Activated T-helper 2 cell treated with anti-CD3 and anti-CD28 coated beads, Interferon-gamma antibody, Interleukin-2, Interleukin-4, amounts not matched to agents 10 μg/mL and 5 μg/mL and 100 μg/mL, durations not matched to agents 14 hours and 24 hours and 36 hours (primary cell): ENCODE measurements at regions not wholly inside any gene's neighbourhood (a gene's known extent, or its start where the extent isn't known, plus 50 kb on each side); places are given as distances from the start of the nearest gene placed in this dataset.

Source experiments
- DNase-seq: peaks from one replicate; pipeline ENCODE4 v3.0.0; 2021; ENCODE audit warnings: low spot score
- H3K27ac Mint-ChIP-seq: one replicate; pipeline ENCODE4 v1.8.0; 2021; ENCODE audit warnings: mixed read lengths
- H3K27me3 Mint-ChIP-seq: one replicate; pipeline ENCODE4 v1.8.0; 2021; ENCODE audit warnings: low read depth, mixed read lengths
- H3K36me3 Mint-ChIP-seq: one replicate; pipeline ENCODE4 v1.8.0; 2021; ENCODE audit warnings: low read depth, mixed read lengths
- H3K4me1 Mint-ChIP-seq: one replicate; pipeline ENCODE4 v1.8.0; 2021; ENCODE audit warnings: low read depth, mixed read lengths
- H3K4me3 Mint-ChIP-seq: one replicate; pipeline ENCODE4 v1.8.0; 2021; ENCODE audit warnings: low read depth, mild to moderate bottlenecking, moderate library complexity, mixed read lengths
- H3K9me3 Mint-ChIP-seq: one replicate; pipeline ENCODE4 v1.8.0; 2021; ENCODE audit warnings: mixed read lengths
- intact Hi-C: fragments of 100-400 bp; cut with micrococcal nuclease; formaldehyde crosslinking; loops from one replicate; pipeline ENCODE4 v1.15.1; 2023

- no peak overlapping the region for H3K4me3 Mint-ChIP-seq
Measured at GRCh38 chr6:10051283-10051682, 363.6 kb downstream of the TFAP2A start.

GRCh38 chr6:10048370-10049297 is 366.2 kb downstream of the TFAP2A start:
- DNase-seq: no peak
- intact Hi-C loops: no loop called here
- H3K9me3 Mint-ChIP-seq: peaks cover 14% of the 10 kb centered on the region
- H3K27ac Mint-ChIP-seq: no peak overlapping the region
- H3K27me3 Mint-ChIP-seq: no peaks in the 10 kb centered on the region
- H3K4me3 Mint-ChIP-seq: no peak overlapping the region
- no peaks in the 10 kb centered on the region for H3K4me1 Mint-ChIP-seq
- no peaks in the 10 kb centered on the region for H3K36me3 Mint-ChIP-seq

More at GRCh38 chr6:10051283-10051682, 363.6 kb downstream of the TFAP2A start:
- no peak for DNase-seq
- Mint-ChIP-seq H3K9me3 (peaks cover 14% of the 10 kb centered on the region), H3K27me3 (no peaks in the 10 kb centered on the region), H3K36me3 (no peaks in the 10 kb centered on the region), H3K27ac (no peak overlapping the region), H3K4me1 (no peaks in the 10 kb centered on the region)
- intact Hi-C loops: no loop called here

- Mint-ChIP-seq H3K4me1 (no peaks in the 10 kb centered on the region), H3K27me3 (no peaks in the 10 kb centered on the region), H3K27ac (no peak overlapping the region), H3K36me3 (no peaks in the 10 kb centered on the region), H3K9me3 (no peaks in the 10 kb centered on the region), H3K4me3 (no peak overlapping the region)
- intact Hi-C loops: no loop called here
- no peak for DNase-seq
Measured at GRCh38 chr6:10042280-10042679, 372.6 kb downstream of the TFAP2A start.

GRCh38 chr6:10033223-10033829 is 381.5 kb downstream of the TFAP2A start:
- H3K9me3 Mint-ChIP-seq: no peaks in the 10 kb centered on the region
- H3K27me3 Mint-ChIP-seq: no peaks in the 10 kb centered on the region
- H3K4me1 Mint-ChIP-seq: no peaks in the 10 kb centered on the region
- H3K4me3 Mint-ChIP-seq: no peak overlapping the region
- intact Hi-C loops: loop anchor here (5.0 kb wide), 1 partner anchor 394 kb away; no protein-coding TSS in a partner anchor
- H3K36me3 Mint-ChIP-seq: no peaks in the 10 kb centered on the region
- DNase-seq: no peak
- H3K27ac Mint-ChIP-seq: no peak overlapping the region

GRCh38 chr6:10031617-10032016 is 383.3 kb downstream of the TFAP2A start:
- intact Hi-C loops: loop anchor here (5.0 kb wide), 1 partner anchor 396 kb away; no protein-coding TSS in a partner anchor
- no peak for DNase-seq
- no peak overlapping the region for H3K27ac Mint-ChIP-seq

GRCh38 chr6:10030942-10031537 is 383.8 kb downstream of the TFAP2A start:
- Mint-ChIP-seq H3K27ac (no peak overlapping the region), H3K4me3 (no peak overlapping the region), H3K27me3 (no peaks in the 10 kb centered on the region), H3K9me3 (no peaks in the 10 kb centered on the region), H3K4me1 (no peaks in the 10 kb centered on the region), H3K36me3 (no peaks in the 10 kb centered on the region)
- intact Hi-C loops: loop anchor here (5.0 kb wide), 1 partner anchor 396 kb away; no protein-coding TSS in a partner anchor
- no peak for DNase-seq

More at GRCh38 chr6:10031617-10032016, 383.3 kb downstream of the TFAP2A start:
- Mint-ChIP-seq H3K4me3 (no peak overlapping the region), H3K4me1 (no peaks in the 10 kb centered on the region), H3K9me3 (no peaks in the 10 kb centered on the region), H3K27me3 (no peaks in the 10 kb centered on the region), H3K36me3 (no peaks in the 10 kb centered on the region)

- Mint-ChIP-seq H3K4me3 (no peak overlapping the region), H3K9me3 (no peaks in the 10 kb centered on the region), H3K27me3 (no peaks in the 10 kb centered on the region), H3K36me3 (no peaks in the 10 kb centered on the region), H3K4me1 (no peaks in the 10 kb centered on the region), H3K27ac (no peak overlapping the region)
- DNase-seq: no peak
- intact Hi-C loops: no loop called here
Measured at GRCh38 chr6:10028222-10028621, 386.7 kb downstream of the TFAP2A start.

- intact Hi-C loops: no loop called here
- Mint-ChIP-seq H3K9me3 (no peaks in the 10 kb centered on the region), H3K4me3 (no peak overlapping the region), H3K4me1 (no peaks in the 10 kb centered on the region), H3K36me3 (no peaks in the 10 kb centered on the region), H3K27ac (no peak overlapping the region), H3K27me3 (no peaks in the 10 kb centered on the region)
- no peak for DNase-seq
Measured at GRCh38 chr6:10019851-10020250, 395.0 kb downstream of the TFAP2A start.

- H3K27me3 Mint-ChIP-seq: no peaks in the 10 kb centered on the region
- no peak overlapping the region for H3K27ac Mint-ChIP-seq
- H3K36me3 Mint-ChIP-seq: no peaks in the 10 kb centered on the region
Measured at GRCh38 chr6:10014557-10014956, 400.3 kb downstream of the TFAP2A start.

GRCh38 chr6:10000551-10000950 is 414.3 kb downstream of the TFAP2A start:
- DNase-seq: no peak
- intact Hi-C loops: no loop called here
- Mint-ChIP-seq H3K9me3 (no peaks in the 10 kb centered on the region), H3K4me3 (no peak overlapping the region), H3K27me3 (no peaks in the 10 kb centered on the region), H3K36me3 (no peaks in the 10 kb centered on the region), H3K27ac (no peak overlapping the region), H3K4me1 (no peaks in the 10 kb centered on the region)

More at GRCh38 chr6:10014557-10014956, 400.3 kb downstream of the TFAP2A start:
- Mint-ChIP-seq H3K4me3 (no peak overlapping the region), H3K4me1 (no peaks in the 10 kb centered on the region), H3K9me3 (peaks cover 5% of the 10 kb centered on the region)
- no peak for DNase-seq
- intact Hi-C loops: no loop called here

- no peak overlapping the region for H3K27ac Mint-ChIP-seq
- intact Hi-C loops: no loop called here
- no peaks in the 10 kb centered on the region for H3K9me3 Mint-ChIP-seq
- no peaks in the 10 kb centered on the region for H3K4me1 Mint-ChIP-seq
- H3K27me3 Mint-ChIP-seq: no peaks in the 10 kb centered on the region
- DNase-seq: no peak
- no peaks in the 10 kb centered on the region for H3K36me3 Mint-ChIP-seq
- no peak overlapping the region for H3K4me3 Mint-ChIP-seq
Measured at GRCh38 chr6:9999796-10000195, 415.1 kb downstream of the TFAP2A start.

GRCh38 chr6:9986273-9986672 is 428.6 kb downstream of the TFAP2A start:
- intact Hi-C loops: no loop called here
- H3K9me3 Mint-ChIP-seq: peaks cover 13% of the 10 kb centered on the region
- no peak for DNase-seq
- no peaks in the 10 kb centered on the region for H3K4me1 Mint-ChIP-seq
- H3K4me3 Mint-ChIP-seq: no peak overlapping the region
- no peaks in the 10 kb centered on the region for H3K27me3 Mint-ChIP-seq
- H3K36me3 Mint-ChIP-seq: no peaks in the 10 kb centered on the region
- H3K27ac Mint-ChIP-seq: no peak overlapping the region

GRCh38 chr6:9985481-9985880 is 429.4 kb downstream of the TFAP2A start:
- Mint-ChIP-seq H3K27ac (no peak overlapping the region), H3K4me3 (no peak overlapping the region), H3K36me3 (no peaks in the 10 kb centered on the region), H3K9me3 (peaks cover 13% of the 10 kb centered on the region), H3K4me1 (no peaks in the 10 kb centered on the region), H3K27me3 (no peaks in the 10 kb centered on the region)
- no peak for DNase-seq
- intact Hi-C loops: no loop called here
